OCI-LY1 (cell line): ENCODE measurements at regions not wholly inside any gene's neighbourhood (a gene's known extent, or its start where the extent isn't known, plus 50 kb on each side); places are given as distances from the start of the nearest gene placed in this dataset.

Experiments used
- EZH2 ChIP-seq: fragments of 200-600 bp; sonication (generic), shearing (Covaris generic); IDR thresholded peaks from 2 replicates; pipeline ENCODE4 v1.8.0; 2017; ENCODE audit warnings: borderline replicate concordance, mixed run types, mild to moderate bottlenecking, antibody characterized with exemption, low read length, moderate library complexity, mixed read lengths
- TF ChIP-seq, protein P1 (sequence below): fragments of 200-600 bp; sonication (generic), shearing (Covaris generic); IDR thresholded peaks from 2 replicates; pipeline ENCODE4 v1.5.1; 2017; ENCODE audit warnings: mild to moderate bottlenecking, antibody characterized with exemption, low read length, moderate library complexity, mixed read lengths

DNA sequence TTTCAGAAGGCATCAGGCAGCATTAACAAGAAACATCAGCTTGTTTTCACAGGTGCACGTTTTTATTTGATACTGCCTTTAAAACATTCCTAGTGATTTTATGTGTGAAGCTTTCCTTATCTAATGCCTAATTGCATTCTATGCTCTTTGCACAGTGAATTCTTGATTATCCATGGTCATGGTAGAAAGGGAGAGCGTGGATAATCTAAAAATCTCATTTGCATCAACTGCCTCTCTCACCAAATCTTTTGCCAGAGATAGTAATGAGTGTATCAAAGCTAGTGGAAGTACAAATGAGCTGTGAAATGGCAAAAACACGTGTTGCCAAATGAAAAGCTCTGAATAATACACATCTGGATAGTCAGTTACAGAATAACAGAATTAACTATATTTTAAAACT lies 170.5 kb downstream of the NAA11 start:
- TF ChIP-seq, protein P1, sequence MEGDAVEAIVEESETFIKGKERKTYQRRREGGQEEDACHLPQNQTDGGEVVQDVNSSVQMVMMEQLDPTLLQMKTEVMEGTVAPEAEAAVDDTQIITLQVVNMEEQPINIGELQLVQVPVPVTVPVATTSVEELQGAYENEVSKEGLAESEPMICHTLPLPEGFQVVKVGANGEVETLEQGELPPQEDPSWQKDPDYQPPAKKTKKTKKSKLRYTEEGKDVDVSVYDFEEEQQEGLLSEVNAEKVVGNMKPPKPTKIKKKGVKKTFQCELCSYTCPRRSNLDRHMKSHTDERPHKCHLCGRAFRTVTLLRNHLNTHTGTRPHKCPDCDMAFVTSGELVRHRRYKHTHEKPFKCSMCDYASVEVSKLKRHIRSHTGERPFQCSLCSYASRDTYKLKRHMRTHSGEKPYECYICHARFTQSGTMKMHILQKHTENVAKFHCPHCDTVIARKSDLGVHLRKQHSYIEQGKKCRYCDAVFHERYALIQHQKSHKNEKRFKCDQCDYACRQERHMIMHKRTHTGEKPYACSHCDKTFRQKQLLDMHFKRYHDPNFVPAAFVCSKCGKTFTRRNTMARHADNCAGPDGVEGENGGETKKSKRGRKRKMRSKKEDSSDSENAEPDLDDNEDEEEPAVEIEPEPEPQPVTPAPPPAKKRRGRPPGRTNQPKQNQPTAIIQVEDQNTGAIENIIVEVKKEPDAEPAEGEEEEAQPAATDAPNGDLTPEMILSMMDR: no peak
- no peak for TF ChIP-seq EZH2
